GM12874 (cell line): ENCODE measurements at regions not wholly inside any gene's neighbourhood (a gene's known extent, or its start where the extent isn't known, plus 50 kb on each side); places are given as distances from the start of the nearest gene placed in this dataset.

Source experiments
- CTCF ChIP-seq: IDR thresholded peaks from 2 replicates; pipeline ENCODE4 v1.5.1; 2011; ENCODE audit warnings: low read depth, mild to moderate bottlenecking, control low read depth, low read length, moderate library complexity; ENCODE audit not compliant: insufficient read depth

- TF ChIP-seq CTCF, result no peak
These were observed 86.2 kb upstream of the RESF1 start for GRCh38 chr12:31872831-31873604.

- no peak for TF ChIP-seq CTCF
These were observed 89.2 kb upstream of the RESF1 start for GRCh38 chr12:31869972-31870371.

GRCh38 chr12:31868965-31869364 is 90.2 kb upstream of the RESF1 start:
- no peak for TF ChIP-seq CTCF

GRCh38 chr12:31867292-31867691 is 91.9 kb upstream of the RESF1 start:
- TF ChIP-seq CTCF, result no peak

- no peak for TF ChIP-seq CTCF
These were observed 92.7 kb upstream of the RESF1 start for GRCh38 chr12:31866523-31866922.

- TF ChIP-seq CTCF, result no peak
These were observed 94.2 kb upstream of the RESF1 start for GRCh38 chr12:31865023-31865422.

GRCh38 chr12:31861360-31861759 is 97.9 kb upstream of the RESF1 start:
- no peak for TF ChIP-seq CTCF
